Natural killer cell (primary cell): ENCODE measurements at regions not wholly inside any gene's neighbourhood (a gene's known extent, or its start where the extent isn't known, plus 50 kb on each side); places are given as distances from the start of the nearest gene placed in this dataset.

Experiments used
- ATAC-seq, 3 donors: fragments of 150-1000 bp in 2 of 3; fragments of 200-7000 bp in 1 of 3; cut with Tn5 transposase; 1 replicate in 1 of 3; 2 replicates in 2 of 3; pipeline ENCODE4 v1.10.0; 2021; ENCODE audit warnings: mild to moderate bottlenecking in 2 of 3, moderate library complexity in 2 of 3
- DNase-seq, 2 donors: peaks; one replicate each; pipeline versions ENCODE4 v3.0.0 to v3.0.0-alpha.2; 2013 to 2021; ENCODE audit warnings: mixed read lengths in 1 of 2
- H3K27ac ChIP-seq: one replicate; pipeline ENCODE4 v1.5.1; 2013; ENCODE audit warnings: mild to moderate bottlenecking, low read length
- H3K27me3 ChIP-seq: one replicate; pipeline ENCODE4 v1.6.1; 2013; ENCODE audit warnings: low read length; ENCODE audit not compliant: control insufficient read depth, insufficient read depth
- H3K36me3 ChIP-seq: one replicate; pipeline ENCODE4 v1.6.1; 2013; ENCODE audit warnings: low read length; ENCODE audit not compliant: control insufficient read depth, insufficient read depth
- H3K4me1 ChIP-seq: one replicate; pipeline ENCODE4 v1.6.1; 2013; ENCODE audit warnings: low read length; ENCODE audit not compliant: control insufficient read depth, insufficient read depth
- H3K4me3 ChIP-seq: one replicate; pipeline ENCODE4 v1.5.1; 2013; ENCODE audit warnings: low read length
- H3K9me3 ChIP-seq: one replicate; pipeline ENCODE4 v1.6.1; 2013; ENCODE audit warnings: low read length; ENCODE audit not compliant: control insufficient read depth, insufficient read depth
- H3K27ac Mint-ChIP-seq, 2 donors: one replicate each; pipeline ENCODE4 v1.8.0; 2022; ENCODE audit warnings: mild to moderate bottlenecking in 2 of 2, mixed read lengths in 2 of 2, moderate library complexity in 1 of 2
- H3K27me3 Mint-ChIP-seq, 2 donors: one replicate each; pipeline ENCODE4 v1.8.0; 2022; ENCODE audit warnings: low read depth in 2 of 2, mixed read lengths in 2 of 2
- H3K36me3 Mint-ChIP-seq: one replicate; pipeline ENCODE4 v1.8.0; 2022; ENCODE audit warnings: mixed read lengths
- H3K4me1 Mint-ChIP-seq, 2 donors: one replicate each; pipeline ENCODE4 v1.8.0; 2022; ENCODE audit warnings: mixed read lengths in 2 of 2
- H3K4me3 Mint-ChIP-seq: one replicate; pipeline ENCODE4 v1.8.0; 2022; ENCODE audit warnings: mild to moderate bottlenecking, moderate library complexity, mixed read lengths
- H3K9me3 Mint-ChIP-seq, 2 donors: one replicate each; pipeline ENCODE4 v1.8.0; 2022; ENCODE audit warnings: mixed read lengths in 2 of 2
- CTCF ChIP-seq: fragments of 200-600 bp; IDR thresholded peaks from one replicate; pipeline ENCODE4 v1.8.0; 2022; ENCODE audit warnings: antibody characterized with exemption
- WGBS: methylation state at CpG from one replicate; pipeline ENCODE4 v1.1.7; 2013; ENCODE audit warnings: missing lambda C conversion rate; ENCODE audit not compliant: insufficient coverage; 5-methylcytosine and 5-hydroxymethylcytosine counted together
- intact Hi-C: fragments of 100-400 bp; cut with micrococcal nuclease; formaldehyde crosslinking; loops from one replicate; pipeline ENCODE4 v1.14.2; 2022

- Histone ChIP-seq H3K4me1 (no peaks in the 10 kb centered on the region), H3K36me3 (no peaks in the 10 kb centered on the region), H3K4me3 (no peak overlapping the region), H3K27me3 (no peaks in the 10 kb centered on the region), H3K9me3 (peaks cover 3% of the 10 kb centered on the region), H3K27ac (no peak overlapping the region)
- peaks cover 0 to 9% of the 10 kb centered on the region in 2 donors for H3K27me3 Mint-ChIP-seq
- WGBS: 91% methylated on average over 4 of the region's 4 CpGs
- DNase-seq (no peak), ATAC-seq (no peak)
- H3K4me1 Mint-ChIP-seq: no peaks in the 10 kb centered on the region
- H3K9me3 Mint-ChIP-seq: peaks cover 0 to 3% of the 10 kb centered on the region in 2 donors
- TF ChIP-seq CTCF: no peak
- H3K27ac Mint-ChIP-seq: no peak overlapping the region
- intact Hi-C loops: no loop called here
- no peaks in the 10 kb centered on the region for H3K36me3 Mint-ChIP-seq
- no peak overlapping the region for H3K4me3 Mint-ChIP-seq
These were observed 240.4 kb downstream of the KLF6 start for GRCh38 chr10:3544561-3544960.

GRCh38 chr10:3542185-3542611 is 242.8 kb downstream of the KLF6 start:
- H3K27me3 Mint-ChIP-seq: peaks cover 0 to 5% of the 10 kb centered on the region in 2 donors
- 86% methylated on average over 5 of the region's 5 CpGs for WGBS
- no peak for DNase-seq
- H3K27ac ChIP-seq: no peak overlapping the region
- no peak overlapping the region for H3K4me3 Mint-ChIP-seq
- H3K9me3 ChIP-seq: no peaks in the 10 kb centered on the region
- H3K4me1 ChIP-seq: no peaks in the 10 kb centered on the region
- no peaks in the 10 kb centered on the region for H3K27me3 ChIP-seq
- H3K9me3 Mint-ChIP-seq: peaks cover 0 to 3% of the 10 kb centered on the region in 2 donors
- no peaks in the 10 kb centered on the region for H3K4me1 Mint-ChIP-seq
- ATAC-seq: no peak
- H3K27ac Mint-ChIP-seq: no peak overlapping the region
- intact Hi-C loops: no loop called here
- H3K36me3 Mint-ChIP-seq: no peaks in the 10 kb centered on the region
- no peak for TF ChIP-seq CTCF
- no peaks in the 10 kb centered on the region for H3K36me3 ChIP-seq
- no peak overlapping the region for H3K4me3 ChIP-seq

GRCh38 chr10:3539696-3540383 is 245.2 kb downstream of the KLF6 start:
- no peaks in the 10 kb centered on the region for H3K4me1 ChIP-seq
- Mint-ChIP-seq H3K9me3 (no peaks in the 10 kb centered on the region), H3K27ac (no peak overlapping the region), H3K4me1 (no peaks in the 10 kb centered on the region), H3K27me3 (peaks cover 0 to 3% of the 10 kb centered on the region in 2 donors), H3K36me3 (no peaks in the 10 kb centered on the region), H3K4me3 (no peak overlapping the region)
- TF ChIP-seq CTCF: no peak
- 94% methylated on average over 20 of the region's 20 CpGs for WGBS
- H3K4me3 ChIP-seq: no peak overlapping the region
- no peaks in the 10 kb centered on the region for H3K27me3 ChIP-seq
- intact Hi-C loops: no loop called here
- no peaks in the 10 kb centered on the region for H3K9me3 ChIP-seq
- H3K36me3 ChIP-seq: no peaks in the 10 kb centered on the region
- no peak overlapping the region for H3K27ac ChIP-seq
- DNase-seq (no peak), ATAC-seq (no peak)
